ENCODE measurements at regions not wholly inside any gene's neighbourhood (a gene's known extent, or its start where the extent isn't known, plus 50 kb on each side); places are given as distances from the start of the nearest gene placed in this dataset.

DNA sequence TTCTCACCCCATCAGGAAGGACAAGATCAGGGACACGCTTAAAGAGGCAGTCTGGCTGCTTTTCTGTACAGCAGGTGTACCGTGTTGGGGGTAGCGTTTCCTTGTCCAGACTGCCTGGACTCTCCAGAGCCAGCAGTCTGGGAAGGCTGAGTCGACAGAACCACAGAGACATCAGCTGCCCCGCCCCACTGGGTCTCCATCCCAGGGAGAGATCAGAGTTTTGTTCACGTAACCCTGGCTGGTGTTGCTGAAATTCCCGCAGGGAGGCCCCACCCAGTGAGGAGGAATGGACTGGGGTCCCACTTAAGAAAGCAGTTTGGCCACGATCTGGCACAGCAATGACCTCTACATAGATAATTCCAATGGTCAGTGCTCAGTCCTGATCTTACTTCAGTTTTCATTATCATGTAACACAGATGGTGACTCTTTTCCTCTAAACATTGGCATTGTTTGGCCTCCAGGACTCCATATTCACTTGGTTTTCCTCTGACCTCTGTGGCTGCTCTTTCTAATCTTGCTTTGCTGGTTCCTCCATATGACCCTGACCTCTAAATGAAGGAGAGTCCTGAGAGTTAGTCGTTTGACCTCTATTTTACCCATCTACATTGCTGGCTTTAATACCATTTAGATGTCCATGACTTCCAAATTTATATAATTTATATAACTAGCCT, 89.6 kb upstream of the LRRC55 start:
- Mint-ChIP-seq H3K36me3 (no peaks in the 10 kb centered on the region), H3K4me3 (no peak overlapping the region), H3K4me1 (no peaks in the 10 kb centered on the region)

DNA sequence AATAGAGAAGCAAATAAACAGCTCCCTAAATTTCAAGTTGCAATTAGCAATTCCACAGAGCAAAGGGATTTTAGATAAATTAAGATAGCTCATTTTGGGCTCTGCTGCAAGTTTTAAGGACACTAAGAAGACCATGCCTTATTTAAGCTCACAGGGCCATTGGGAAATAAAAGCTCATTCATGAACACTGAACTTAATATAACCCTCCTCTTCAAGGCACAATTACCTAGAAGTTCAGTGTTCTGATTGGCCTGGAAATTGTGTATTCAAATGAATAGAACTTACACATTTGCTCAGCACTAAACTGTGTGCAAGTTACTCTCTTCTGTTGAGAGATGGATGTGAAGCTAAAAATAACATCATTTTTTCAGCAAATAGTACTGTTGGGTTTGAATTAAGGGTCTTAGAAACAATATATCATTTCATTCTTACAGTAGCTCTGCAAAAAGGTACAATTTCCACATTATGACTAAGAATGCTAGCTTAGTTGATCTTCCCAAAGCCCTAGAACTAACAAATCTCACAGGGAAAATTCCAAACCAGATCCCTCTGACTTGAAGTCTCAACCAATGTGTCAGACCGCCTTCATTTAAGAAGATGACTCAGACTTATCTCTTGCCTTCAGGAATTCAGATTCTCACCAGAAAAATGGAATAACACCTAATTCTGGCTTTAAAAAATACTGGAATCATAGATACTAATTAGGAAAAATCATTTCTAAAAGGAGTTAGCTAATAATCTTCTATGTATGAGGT, 87.4 kb upstream of the LRRC55 start:
- ATAC-seq (ENCODE audit: low read depth in 2 of 2) (no peak), DNase-seq (no peak)
- Histone ChIP-seq H3K36me3 (ENCODE audit: control insufficient read depth, insufficient read depth, low read length) (no peaks in the 10 kb centered on the region), H3K4me3 (ENCODE audit: low read depth, low read length) (no peak overlapping the region), H3K4me1 (ENCODE audit: control insufficient read depth, insufficient read depth, low read length, poor library complexity, severe bottlenecking) (no peaks in the 10 kb centered on the region), H3K27ac (ENCODE audit: insufficient read depth, low read length, poor library complexity, severe bottlenecking) (no peak overlapping the region), H3K9me3 (ENCODE audit: control insufficient read depth in 2 of 2, low read length in 2 of 2) (no peaks in the 10 kb centered on the region), H3K27me3 (ENCODE audit: control insufficient read depth, insufficient read depth, low read length) (peaks cover 1% of the 10 kb centered on the region)
- no peaks in the 10 kb centered on the region for H3K4me1 Mint-ChIP-seq
- peaks cover 0 to 6% (median 2%) of the 10 kb centered on the region in 7 donors for H3K9me3 Mint-ChIP-seq
- no peaks in the 10 kb centered on the region for H3K36me3 Mint-ChIP-seq
- H3K4me3 Mint-ChIP-seq: no peak overlapping the region
- no peaks in the 10 kb centered on the region for H3K27me3 Mint-ChIP-seq
- no peak overlapping the region for H3K27ac Mint-ChIP-seq

More for the DNA sequence above, 89.6 kb upstream of the LRRC55 start:
- Histone ChIP-seq H3K36me3 (ENCODE audit: control insufficient read depth, insufficient read depth, low read length) (no peaks in the 10 kb centered on the region), H3K27ac (ENCODE audit: insufficient read depth, low read length, poor library complexity, severe bottlenecking) (no peak overlapping the region), H3K9me3 (ENCODE audit: control insufficient read depth in 2 of 2, low read length in 2 of 2) (no peaks in the 10 kb centered on the region), H3K4me1 (ENCODE audit: control insufficient read depth, insufficient read depth, low read length, poor library complexity, severe bottlenecking) (no peaks in the 10 kb centered on the region), H3K4me3 (ENCODE audit: low read depth, low read length) (no peak overlapping the region), H3K27me3 (ENCODE audit: control insufficient read depth, insufficient read depth, low read length) (peaks cover 1% of the 10 kb centered on the region)
- no peak for ATAC-seq (ENCODE audit: low read depth in 2 of 2)
- DNase-seq: no peak
- no peaks in the 10 kb centered on the region for H3K27me3 Mint-ChIP-seq
- peaks cover 0 to 6% (median 0%) of the 10 kb centered on the region in 7 donors for H3K9me3 Mint-ChIP-seq
- no peak overlapping the region for H3K27ac Mint-ChIP-seq

DNA sequence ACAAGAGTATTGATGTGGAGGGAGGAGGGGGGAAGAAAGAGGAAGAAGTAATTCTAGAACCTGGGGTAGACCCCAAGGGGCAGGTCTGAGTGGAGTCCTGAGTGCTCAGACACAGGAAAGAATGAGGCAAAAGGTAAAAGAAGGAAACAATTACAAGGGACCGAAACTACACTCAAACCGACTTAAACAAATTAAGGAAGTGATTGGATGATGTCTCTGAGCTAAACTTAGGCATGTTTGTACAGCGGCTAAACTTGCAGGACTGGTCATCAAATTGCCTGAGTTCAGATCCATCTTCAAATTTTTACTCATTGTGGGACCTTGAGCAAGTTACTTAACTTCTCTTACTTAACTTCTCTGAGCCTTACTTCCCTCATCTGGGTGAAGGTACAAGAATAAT, 86.3 kb upstream of the LRRC55 start:
- H3K9me3 ChIP-seq (ENCODE audit: control insufficient read depth in 2 of 2, low read length in 2 of 2): no peaks in the 10 kb centered on the region
- H3K27ac ChIP-seq (ENCODE audit: insufficient read depth, low read length, poor library complexity, severe bottlenecking): no peak overlapping the region
- Mint-ChIP-seq H3K4me1 (no peaks in the 10 kb centered on the region), H3K9me3 (peaks cover 0 to 6% (median 2%) of the 10 kb centered on the region in 7 donors), H3K27ac (no peak overlapping the region), H3K4me3 (no peak overlapping the region), H3K27me3 (no peaks in the 10 kb centered on the region), H3K36me3 (no peaks in the 10 kb centered on the region)
- H3K36me3 ChIP-seq (ENCODE audit: control insufficient read depth, insufficient read depth, low read length): no peaks in the 10 kb centered on the region
- no peak for DNase-seq
- H3K4me1 ChIP-seq (ENCODE audit: control insufficient read depth, insufficient read depth, low read length, poor library complexity, severe bottlenecking): no peaks in the 10 kb centered on the region
- H3K27me3 ChIP-seq (ENCODE audit: control insufficient read depth, insufficient read depth, low read length): peaks cover 1% of the 10 kb centered on the region
- ATAC-seq (ENCODE audit: low read depth in 2 of 2): no peak
- H3K4me3 ChIP-seq (ENCODE audit: low read depth, low read length): no peak overlapping the region

DNA sequence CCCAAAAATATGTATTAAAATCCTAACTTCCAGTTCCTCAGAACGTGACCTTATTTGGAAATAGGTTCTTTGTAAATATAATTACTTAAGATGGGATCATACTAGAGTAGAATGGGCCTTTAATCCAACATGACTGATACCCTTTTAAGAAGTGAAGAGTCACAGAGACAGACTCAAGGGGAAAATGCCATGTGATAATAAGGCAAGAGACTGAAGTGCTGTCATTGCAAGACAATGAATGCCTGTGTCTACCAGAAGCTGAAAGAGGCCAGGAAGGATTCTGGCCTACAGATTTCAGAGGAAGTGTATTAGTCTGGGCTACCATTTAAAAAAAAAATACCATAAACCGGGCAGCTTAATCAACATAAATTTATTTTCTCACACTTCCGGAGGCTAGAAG, 85.9 kb upstream of the LRRC55 start:
- no peak overlapping the region for H3K27ac Mint-ChIP-seq
- peaks cover 0 to 6% (median 2%) of the 10 kb centered on the region in 7 donors for H3K9me3 Mint-ChIP-seq
- H3K4me1 Mint-ChIP-seq: no peaks in the 10 kb centered on the region
- H3K9me3 ChIP-seq (ENCODE audit: control insufficient read depth in 2 of 2, low read length in 2 of 2): no peaks in the 10 kb centered on the region
- no peak overlapping the region for H3K4me3 ChIP-seq (ENCODE audit: low read depth, low read length)
- ATAC-seq (ENCODE audit: low read depth in 2 of 2): no peak
- no peak overlapping the region for H3K4me3 Mint-ChIP-seq
- no peaks in the 10 kb centered on the region for H3K4me1 ChIP-seq (ENCODE audit: control insufficient read depth, insufficient read depth, low read length, poor library complexity, severe bottlenecking)
- no peak overlapping the region for H3K27ac ChIP-seq (ENCODE audit: insufficient read depth, low read length, poor library complexity, severe bottlenecking)
- peaks cover 1% of the 10 kb centered on the region for H3K27me3 ChIP-seq (ENCODE audit: control insufficient read depth, insufficient read depth, low read length)
- no peaks in the 10 kb centered on the region for H3K36me3 ChIP-seq (ENCODE audit: control insufficient read depth, insufficient read depth, low read length)
- H3K27me3 Mint-ChIP-seq: no peaks in the 10 kb centered on the region
- H3K36me3 Mint-ChIP-seq: no peaks in the 10 kb centered on the region
- no peak for DNase-seq

DNA sequence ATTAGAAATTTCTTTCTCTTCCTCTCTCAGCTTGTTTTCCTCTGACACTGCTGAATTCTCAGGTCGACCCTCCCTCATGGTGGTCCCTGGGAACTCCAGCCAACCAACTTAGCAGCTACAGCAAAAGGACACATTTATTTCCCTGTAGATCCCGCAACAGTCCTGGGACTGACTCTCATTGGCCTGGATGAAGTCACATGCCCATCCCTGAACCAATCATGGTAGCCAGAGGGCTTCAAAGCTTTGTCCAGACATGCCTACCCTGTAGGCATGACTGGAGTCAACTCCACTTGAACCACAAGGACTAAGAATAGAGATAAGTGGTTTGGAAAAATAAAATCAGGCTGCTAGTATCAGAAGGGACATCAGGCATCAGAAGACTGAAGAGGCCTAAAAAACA, 84.6 kb upstream of the LRRC55 start:
- no peak overlapping the region for H3K27ac ChIP-seq (ENCODE audit: insufficient read depth, low read length, poor library complexity, severe bottlenecking)
- Mint-ChIP-seq H3K4me1 (peaks cover 0 to 2% (median 0%) of the 10 kb centered on the region in 4 donors), H3K9me3 (peaks cover 0 to 6% (median 2%) of the 10 kb centered on the region in 7 donors), H3K36me3 (no peaks in the 10 kb centered on the region), H3K4me3 (no peak overlapping the region), H3K27me3 (no peaks in the 10 kb centered on the region), H3K27ac (no peak overlapping the region)
- H3K36me3 ChIP-seq (ENCODE audit: control insufficient read depth, insufficient read depth, low read length): no peaks in the 10 kb centered on the region
- H3K4me1 ChIP-seq (ENCODE audit: control insufficient read depth, insufficient read depth, low read length, poor library complexity, severe bottlenecking): no peaks in the 10 kb centered on the region
- H3K9me3 ChIP-seq (ENCODE audit: control insufficient read depth in 2 of 2, low read length in 2 of 2): no peaks in the 10 kb centered on the region
- ATAC-seq (ENCODE audit: low read depth in 2 of 2) (no peak), DNase-seq (no peak)
- no peak overlapping the region for H3K4me3 ChIP-seq (ENCODE audit: low read depth, low read length)
- H3K27me3 ChIP-seq (ENCODE audit: control insufficient read depth, insufficient read depth, low read length): peaks cover 1% of the 10 kb centered on the region

DNA sequence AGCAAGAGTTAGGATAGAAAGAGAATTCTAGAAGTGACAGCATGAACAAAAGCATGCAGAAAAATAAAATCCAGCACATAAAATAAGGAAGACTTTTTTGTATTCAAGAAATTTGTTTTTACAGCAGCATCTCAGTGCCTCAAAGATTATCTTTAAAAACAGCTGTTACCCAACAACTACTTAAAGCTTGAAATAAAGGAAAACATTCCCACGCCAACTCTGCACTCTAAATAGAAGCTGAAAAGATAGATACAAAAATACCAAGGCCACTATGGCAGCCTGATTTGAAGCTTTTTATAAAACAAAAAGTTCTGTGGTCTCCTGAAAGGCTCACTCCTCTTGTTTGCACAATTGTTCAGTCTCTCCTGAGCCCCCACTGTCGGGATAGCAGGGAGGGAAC, 83.6 kb upstream of the LRRC55 start:
- Mint-ChIP-seq H3K9me3 (peaks cover 0 to 3% (median 2%) of the 10 kb centered on the region in 7 donors), H3K27me3 (peaks cover 5% of the 10 kb centered on the region)

GRCh38 chr11:57100638-57101331, 81.0 kb upstream of the LRRC55 start:
- peaks cover 0 to 3% (median 0%) of the 10 kb centered on the region in 7 donors for H3K9me3 Mint-ChIP-seq

More for the DNA sequence above, 83.6 kb upstream of the LRRC55 start:
- Mint-ChIP-seq H3K27ac (no peak overlapping the region), H3K4me3 (no peak overlapping the region), H3K4me1 (peaks cover 0 to 5% (median 0%) of the 10 kb centered on the region in 4 donors), H3K36me3 (no peaks in the 10 kb centered on the region)
- Histone ChIP-seq H3K27me3 (ENCODE audit: control insufficient read depth, insufficient read depth, low read length) (peaks cover 1% of the 10 kb centered on the region), H3K27ac (ENCODE audit: insufficient read depth, low read length, poor library complexity, severe bottlenecking) (no peak overlapping the region), H3K9me3 (ENCODE audit: control insufficient read depth in 2 of 2, low read length in 2 of 2) (no peaks in the 10 kb centered on the region), H3K4me1 (ENCODE audit: control insufficient read depth, insufficient read depth, low read length, poor library complexity, severe bottlenecking) (no peaks in the 10 kb centered on the region), H3K36me3 (ENCODE audit: control insufficient read depth, insufficient read depth, low read length) (no peaks in the 10 kb centered on the region), H3K4me3 (ENCODE audit: low read depth, low read length) (no peak overlapping the region)
- ATAC-seq (ENCODE audit: low read depth in 2 of 2): no peak
- no peak for DNase-seq

More at GRCh38 chr11:57100638-57101331, 81.0 kb upstream of the LRRC55 start:
- Histone ChIP-seq H3K9me3 (ENCODE audit: control insufficient read depth in 2 of 2, low read length in 2 of 2) (no peaks in the 10 kb centered on the region), H3K36me3 (ENCODE audit: control insufficient read depth, insufficient read depth, low read length) (no peaks in the 10 kb centered on the region), H3K4me3 (ENCODE audit: low read depth, low read length) (no peak overlapping the region), H3K27me3 (ENCODE audit: control insufficient read depth, insufficient read depth, low read length) (no peaks in the 10 kb centered on the region), H3K27ac (ENCODE audit: insufficient read depth, low read length, poor library complexity, severe bottlenecking) (no peak overlapping the region), H3K4me1 (ENCODE audit: control insufficient read depth, insufficient read depth, low read length, poor library complexity, severe bottlenecking) (no peaks in the 10 kb centered on the region)
- no peak for ATAC-seq (ENCODE audit: low read depth in 2 of 2)
- DNase-seq: no peak
- H3K27ac Mint-ChIP-seq: no peak overlapping the region
- no peaks in the 10 kb centered on the region for H3K36me3 Mint-ChIP-seq
- H3K27me3 Mint-ChIP-seq: peaks cover 5% of the 10 kb centered on the region
- H3K4me3 Mint-ChIP-seq: no peak overlapping the region
- peaks cover 0 to 5% (median 0%) of the 10 kb centered on the region in 4 donors for H3K4me1 Mint-ChIP-seq
